ENCODE measurements at regions not wholly inside any gene's neighbourhood (a gene's known extent, or its start where the extent isn't known, plus 50 kb on each side); places are given as distances from the start of the nearest gene placed in this dataset.

DNA sequence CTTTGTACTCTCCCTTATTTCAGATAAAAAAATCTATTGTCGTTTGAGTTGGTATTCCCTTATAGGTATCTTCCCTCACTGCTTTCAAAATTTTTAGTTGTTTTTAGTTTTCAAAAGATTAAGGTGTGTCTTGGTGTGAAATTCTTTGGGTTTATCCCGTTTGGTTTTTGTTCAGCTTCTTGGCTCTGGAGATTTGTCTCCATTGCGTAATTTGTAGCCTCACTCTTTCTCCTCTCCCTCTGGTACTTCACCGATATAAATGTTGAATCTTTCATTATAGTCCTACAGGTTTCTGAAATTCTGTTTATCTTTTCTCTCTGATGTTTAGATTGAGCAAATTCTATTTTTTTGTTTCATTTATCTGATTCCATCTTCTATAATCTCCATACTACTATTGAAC lies 113.8 kb upstream of the HS6ST1 start:
- Histone ChIP-seq H2AFZ (ENCODE audit: low read depth) (no peak overlapping the region), H3K9me3 (no peaks in the 10 kb centered on the region), H3K4me3 (ENCODE audit: low read depth in 2 of 2, low read length in 1 of 2) (no peak overlapping the region), H3K4me1 (ENCODE audit: control insufficient read depth in 1 of 2, insufficient read depth in 2 of 2, low read depth in 1 of 2, low read length in 1 of 2) (peaks cover 0 to 15% of the 10 kb centered on the region in 2 experiments; a peak in 1 of 4 replicates), H3K79me2 (ENCODE audit: insufficient read depth) (no peaks in the 10 kb centered on the region), H3K4me2 (no peak overlapping the region), H3K9me2 (no peaks in the 10 kb centered on the region), H3K27ac (ENCODE audit: low read depth in 2 of 2, low read length in 1 of 2) (no peak overlapping the region), H3K36me3 (replicated peaks in 1 of 2; ENCODE audit: control insufficient read depth in 1 of 2, insufficient read depth in 2 of 2, low read length in 1 of 2) (no peaks in the 10 kb centered on the region), H3F3A (replicated peaks; ENCODE audit: insufficient read depth) (no peaks in the 10 kb centered on the region), H3K9ac (no peak overlapping the region), H4K20me1 (ENCODE audit: insufficient read depth) (no peaks in the 10 kb centered on the region), H3K27me3 (ENCODE audit: insufficient read depth) (no peaks in the 10 kb centered on the region)
- CTCF ChIA-PET, result no interaction called here
- POLR2A ChIA-PET, result no interaction called here
- WGBS (ENCODE audit: low lambda C conversion rate), result 63% methylated on average over 4 of the region's 4 CpGs
- TF ChIP-seq TAF1 (IDR thresholded peaks at IDR 0.05; ENCODE audit: borderline replicate concordance, low read depth, low read length) (no peak), FOSL2 (IDR thresholded peaks at IDR 0.05; ENCODE audit: borderline replicate concordance, low read depth) (no peak), GATA2 (CRISPR knock-in tag; IDR thresholded peaks at IDR 0.05) (no peak), SMC3 (IDR thresholded peaks at IDR 0.05; ENCODE audit: low read depth, low read length) (no peak), GABPA (IDR thresholded peaks at IDR 0.05; ENCODE audit: low read depth) (no peak)
- TF ChIP-seq, protein P1, sequence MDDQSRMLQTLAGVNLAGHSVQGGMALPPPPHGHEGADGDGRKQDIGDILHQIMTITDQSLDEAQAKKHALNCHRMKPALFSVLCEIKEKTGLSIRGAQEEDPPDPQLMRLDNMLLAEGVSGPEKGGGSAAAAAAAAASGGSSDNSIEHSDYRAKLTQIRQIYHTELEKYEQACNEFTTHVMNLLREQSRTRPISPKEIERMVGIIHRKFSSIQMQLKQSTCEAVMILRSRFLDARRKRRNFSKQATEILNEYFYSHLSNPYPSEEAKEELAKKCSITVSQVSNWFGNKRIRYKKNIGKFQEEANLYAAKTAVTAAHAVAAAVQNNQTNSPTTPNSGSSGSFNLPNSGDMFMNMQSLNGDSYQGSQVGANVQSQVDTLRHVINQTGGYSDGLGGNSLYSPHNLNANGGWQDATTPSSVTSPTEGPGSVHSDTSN (IDR thresholded peaks at IDR 0.05), result no peak
- TF ChIP-seq, protein P2, sequence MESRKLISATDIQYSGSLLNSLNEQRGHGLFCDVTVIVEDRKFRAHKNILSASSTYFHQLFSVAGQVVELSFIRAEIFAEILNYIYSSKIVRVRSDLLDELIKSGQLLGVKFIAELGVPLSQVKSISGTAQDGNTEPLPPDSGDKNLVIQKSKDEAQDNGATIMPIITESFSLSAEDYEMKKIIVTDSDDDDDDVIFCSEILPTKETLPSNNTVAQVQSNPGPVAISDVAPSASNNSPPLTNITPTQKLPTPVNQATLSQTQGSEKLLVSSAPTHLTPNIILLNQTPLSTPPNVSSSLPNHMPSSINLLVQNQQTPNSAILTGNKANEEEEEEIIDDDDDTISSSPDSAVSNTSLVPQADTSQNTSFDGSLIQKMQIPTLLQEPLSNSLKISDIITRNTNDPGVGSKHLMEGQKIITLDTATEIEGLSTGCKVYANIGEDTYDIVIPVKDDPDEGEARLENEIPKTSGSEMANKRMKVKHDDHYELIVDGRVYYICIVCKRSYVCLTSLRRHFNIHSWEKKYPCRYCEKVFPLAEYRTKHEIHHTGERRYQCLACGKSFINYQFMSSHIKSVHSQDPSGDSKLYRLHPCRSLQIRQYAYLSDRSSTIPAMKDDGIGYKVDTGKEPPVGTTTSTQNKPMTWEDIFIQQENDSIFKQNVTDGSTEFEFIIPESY (IDR thresholded peaks at IDR 0.05; ENCODE audit: borderline replicate concordance, low read depth), result no peak
- TF ChIP-seq, protein P3, sequence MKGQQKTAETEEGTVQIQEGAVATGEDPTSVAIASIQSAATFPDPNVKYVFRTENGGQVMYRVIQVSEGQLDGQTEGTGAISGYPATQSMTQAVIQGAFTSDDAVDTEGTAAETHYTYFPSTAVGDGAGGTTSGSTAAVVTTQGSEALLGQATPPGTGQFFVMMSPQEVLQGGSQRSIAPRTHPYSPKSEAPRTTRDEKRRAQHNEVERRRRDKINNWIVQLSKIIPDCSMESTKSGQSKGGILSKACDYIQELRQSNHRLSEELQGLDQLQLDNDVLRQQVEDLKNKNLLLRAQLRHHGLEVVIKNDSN (IDR thresholded peaks at IDR 0.05; ENCODE audit: borderline replicate concordance, low read depth), result no peak
- TF ChIP-seq, protein P4, sequence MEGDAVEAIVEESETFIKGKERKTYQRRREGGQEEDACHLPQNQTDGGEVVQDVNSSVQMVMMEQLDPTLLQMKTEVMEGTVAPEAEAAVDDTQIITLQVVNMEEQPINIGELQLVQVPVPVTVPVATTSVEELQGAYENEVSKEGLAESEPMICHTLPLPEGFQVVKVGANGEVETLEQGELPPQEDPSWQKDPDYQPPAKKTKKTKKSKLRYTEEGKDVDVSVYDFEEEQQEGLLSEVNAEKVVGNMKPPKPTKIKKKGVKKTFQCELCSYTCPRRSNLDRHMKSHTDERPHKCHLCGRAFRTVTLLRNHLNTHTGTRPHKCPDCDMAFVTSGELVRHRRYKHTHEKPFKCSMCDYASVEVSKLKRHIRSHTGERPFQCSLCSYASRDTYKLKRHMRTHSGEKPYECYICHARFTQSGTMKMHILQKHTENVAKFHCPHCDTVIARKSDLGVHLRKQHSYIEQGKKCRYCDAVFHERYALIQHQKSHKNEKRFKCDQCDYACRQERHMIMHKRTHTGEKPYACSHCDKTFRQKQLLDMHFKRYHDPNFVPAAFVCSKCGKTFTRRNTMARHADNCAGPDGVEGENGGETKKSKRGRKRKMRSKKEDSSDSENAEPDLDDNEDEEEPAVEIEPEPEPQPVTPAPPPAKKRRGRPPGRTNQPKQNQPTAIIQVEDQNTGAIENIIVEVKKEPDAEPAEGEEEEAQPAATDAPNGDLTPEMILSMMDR (IDR thresholded peaks at IDR 0.05), result no peak
- DNase-seq, result no peak

DNA sequence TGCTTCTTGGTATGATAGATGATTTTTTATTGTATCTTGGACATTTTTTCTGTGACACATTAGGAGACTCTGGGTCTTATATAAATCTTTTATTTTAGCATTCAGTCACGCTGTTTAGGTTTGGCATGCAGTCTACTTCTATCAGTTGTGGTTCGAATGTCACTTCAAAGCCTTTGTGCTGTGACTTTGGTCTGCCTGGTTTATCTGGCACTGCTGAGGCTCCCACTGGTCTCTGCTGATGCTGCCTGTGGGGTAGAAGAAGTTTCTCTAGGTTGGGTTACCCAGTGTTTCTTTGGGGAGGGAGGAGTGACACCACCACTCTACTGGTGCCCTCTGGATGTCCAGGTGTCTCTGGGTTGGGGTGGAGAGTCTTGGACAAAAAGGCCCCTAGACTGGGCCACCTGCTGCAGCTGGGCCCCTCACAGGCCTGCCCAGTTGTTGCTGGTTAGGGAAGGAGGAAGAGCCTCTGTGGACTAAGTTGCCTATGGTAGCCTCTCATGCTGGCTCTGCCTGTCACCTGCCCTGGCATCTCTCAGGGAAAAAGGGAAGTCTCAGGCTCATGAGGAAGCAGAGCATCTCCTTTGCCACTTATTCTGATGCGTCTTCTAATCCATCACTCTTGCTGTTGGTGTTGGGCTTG lies 115.4 kb upstream of the HS6ST1 start:
- H4K20me1 ChIP-seq (ENCODE audit: insufficient read depth), result no peaks in the 10 kb centered on the region
- no peak overlapping the region for H3K4me3 ChIP-seq (ENCODE audit: low read depth in 2 of 2, low read length in 1 of 2)
- H3F3A ChIP-seq (replicated peaks; ENCODE audit: insufficient read depth), result no peaks in the 10 kb centered on the region
- no peaks in the 10 kb centered on the region for H3K9me2 ChIP-seq
- H3K4me2 ChIP-seq, result no peak overlapping the region
- CTCF ChIA-PET, result no interaction called here
- H3K27me3 ChIP-seq (ENCODE audit: insufficient read depth), result no peaks in the 10 kb centered on the region
- no peaks in the 10 kb centered on the region for H3K36me3 ChIP-seq (replicated peaks in 1 of 2; ENCODE audit: control insufficient read depth in 1 of 2, insufficient read depth in 2 of 2, low read length in 1 of 2)
- no peak for DNase-seq
- H3K9me3 ChIP-seq, result no peaks in the 10 kb centered on the region
- no peak overlapping the region for H3K9ac ChIP-seq
- POLR2A ChIA-PET, result no interaction called here
- WGBS (ENCODE audit: low lambda C conversion rate), result 67% methylated on average over 3 of the region's 3 CpGs
- H2AFZ ChIP-seq (ENCODE audit: low read depth), result no peak overlapping the region
- H3K27ac ChIP-seq (ENCODE audit: low read depth in 2 of 2, low read length in 1 of 2), result no peak overlapping the region
- H3K4me1 ChIP-seq (ENCODE audit: control insufficient read depth in 1 of 2, insufficient read depth in 2 of 2, low read depth in 1 of 2, low read length in 1 of 2), result peaks cover 0 to 14% of the 10 kb centered on the region in 2 experiments; a peak in 1 of 4 replicates
- H3K79me2 ChIP-seq (ENCODE audit: insufficient read depth), result no peaks in the 10 kb centered on the region
- TF ChIP-seq CHD2 (IDR thresholded peaks at IDR 0.05; ENCODE audit: low read length, partially characterized antibody) (no peak), JUND (IDR thresholded peaks at IDR 0.05) (no peak), EP300 (IDR thresholded peaks at IDR 0.05; ENCODE audit: borderline replicate concordance in 1 of 2, low read depth in 1 of 2, low read length in 1 of 2) (no peak), GATA2 (CRISPR knock-in tag; IDR thresholded peaks at IDR 0.05) (no peak), GABPA (IDR thresholded peaks at IDR 0.05; ENCODE audit: low read depth) (no peak), POLR2AphosphoS5 (IDR thresholded peaks at IDR 0.05; ENCODE audit: low read depth, low read length) (no peak), TEAD4 (IDR thresholded peaks at IDR 0.05; ENCODE audit: borderline replicate concordance, insufficient read depth) (no peak), YY1 (IDR thresholded peaks at IDR 0.05; ENCODE audit: low read depth) (no peak), EZH2phosphoT487 (IDR thresholded peaks at IDR 0.05; ENCODE audit: borderline replicate concordance, low read depth) (no peak)
- TF ChIP-seq, protein P4 (IDR thresholded peaks at IDR 0.05), result no peak
- TF ChIP-seq, protein P5, sequence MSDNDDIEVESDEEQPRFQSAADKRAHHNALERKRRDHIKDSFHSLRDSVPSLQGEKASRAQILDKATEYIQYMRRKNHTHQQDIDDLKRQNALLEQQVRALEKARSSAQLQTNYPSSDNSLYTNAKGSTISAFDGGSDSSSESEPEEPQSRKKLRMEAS (IDR thresholded peaks at IDR 0.05; ENCODE audit: low read depth), result no peak

All from SK-N-SH (cell line).